ENCODE measurements at regions not wholly inside any gene's neighbourhood (a gene's known extent, or its start where the extent isn't known, plus 50 kb on each side); places are given as distances from the start of the nearest gene placed in this dataset.

- DNase-seq (ENCODE audit: low read depth), result no peak
- H3K4me3 ChIP-seq (ENCODE audit: low read depth, low read length), result no peak overlapping the region
- TF ChIP-seq CTCF (conservative IDR thresholded peaks at IDR 0.05; ENCODE audit: low read depth, low read length), result no peak
Observed at GRCh38 chr15:70279096-70279495, 181.4 kb upstream of the TLE3 start.

GRCh38 chr15:70278644-70279043 is 180.9 kb upstream of the TLE3 start:
- H3K4me3 ChIP-seq (ENCODE audit: low read depth, low read length), result no peak overlapping the region
- no peak for DNase-seq (ENCODE audit: low read depth)
- no peak for TF ChIP-seq CTCF (conservative IDR thresholded peaks at IDR 0.05; ENCODE audit: low read depth, low read length)

GRCh38 chr15:70277556-70277955 is 179.8 kb upstream of the TLE3 start:
- no peak for DNase-seq (ENCODE audit: low read depth)
- no peak overlapping the region for H3K4me3 ChIP-seq (ENCODE audit: low read depth, low read length)
- no peak for TF ChIP-seq CTCF (conservative IDR thresholded peaks at IDR 0.05; ENCODE audit: low read depth, low read length)

GRCh38 chr15:70276401-70276800 is 178.7 kb upstream of the TLE3 start:
- no peak for DNase-seq (ENCODE audit: low read depth)
- no peak overlapping the region for H3K4me3 ChIP-seq (ENCODE audit: low read depth, low read length)
- TF ChIP-seq CTCF (conservative IDR thresholded peaks at IDR 0.05; ENCODE audit: low read depth, low read length), result no peak

- no peak for TF ChIP-seq CTCF (conservative IDR thresholded peaks at IDR 0.05; ENCODE audit: low read depth, low read length)
- H3K4me3 ChIP-seq (ENCODE audit: low read depth, low read length), result no peak overlapping the region
- DNase-seq (ENCODE audit: low read depth), result no peak
Observed at GRCh38 chr15:70275461-70276138, 177.9 kb upstream of the TLE3 start.

- no peak for TF ChIP-seq CTCF (conservative IDR thresholded peaks at IDR 0.05; ENCODE audit: low read depth, low read length)
- no peak for DNase-seq (ENCODE audit: low read depth)
- no peak overlapping the region for H3K4me3 ChIP-seq (ENCODE audit: low read depth, low read length)
Observed at GRCh38 chr15:70274908-70275307, 177.2 kb upstream of the TLE3 start.

GRCh38 chr15:70274255-70274880 is 176.7 kb upstream of the TLE3 start:
- no peak for DNase-seq (ENCODE audit: low read depth)
- no peak overlapping the region for H3K4me3 ChIP-seq (ENCODE audit: low read depth, low read length)
- TF ChIP-seq CTCF (conservative IDR thresholded peaks at IDR 0.05; ENCODE audit: low read depth, low read length), result no peak
